ENCODE measurements at regions not wholly inside any gene's neighbourhood (a gene's known extent, or its start where the extent isn't known, plus 50 kb on each side); places are given as distances from the start of the nearest gene placed in this dataset.
"Not testable (repeated sequence)": the region's sequence is repeated elsewhere in the genome, so short reads cannot be mapped to it uniquely, and the experiment has no call there.

- not testable (repeated sequence) for H3K4me3 ChIP-seq (ENCODE audit: low read length); H3K9me3 ChIP-seq (ENCODE audit: insufficient read depth, low read length)
Observed at GRCh38 chr2:91559886-91560614, 2868.6 kb downstream of the RPIA start.

GRCh38 chr2:91562184-91562583 is 2870.7 kb downstream of the RPIA start:
- H3K4me3 ChIP-seq (ENCODE audit: low read length); H3K4me2 ChIP-seq (ENCODE audit: low read length); H3K9ac ChIP-seq (ENCODE audit: low read length); H3K36me3 ChIP-seq (replicated peaks; ENCODE audit: low read depth, low read length); H3K4me1 ChIP-seq (ENCODE audit: low read length); H3K79me2 ChIP-seq (ENCODE audit: low read length); H3K27me3 ChIP-seq (ENCODE audit: low read depth, low read length); H2AFZ ChIP-seq (ENCODE audit: low read depth, low read length); H3K27ac ChIP-seq (ENCODE audit: low read length); H4K20me1 ChIP-seq (ENCODE audit: insufficient read depth, low read length); H3K9me3 ChIP-seq (ENCODE audit: insufficient read depth, low read length): not testable (repeated sequence)

More at GRCh38 chr2:91559886-91560614, 2868.6 kb downstream of the RPIA start:
- H3K27ac ChIP-seq (ENCODE audit: low read length); H3K79me2 ChIP-seq (ENCODE audit: low read length); H3K27me3 ChIP-seq (ENCODE audit: low read depth, low read length); H3K9ac ChIP-seq (ENCODE audit: low read length); H3K4me2 ChIP-seq (ENCODE audit: low read length); H3K4me1 ChIP-seq (ENCODE audit: low read length); H3K36me3 ChIP-seq (replicated peaks; ENCODE audit: low read depth, low read length); H4K20me1 ChIP-seq (ENCODE audit: insufficient read depth, low read length); H2AFZ ChIP-seq (ENCODE audit: low read depth, low read length): not testable (repeated sequence)

GRCh38 chr2:91564700-91565099 is 2873.2 kb downstream of the RPIA start:
- H2AFZ ChIP-seq (ENCODE audit: low read depth, low read length); H3K9me3 ChIP-seq (ENCODE audit: insufficient read depth, low read length); H3K4me1 ChIP-seq (ENCODE audit: low read length); H3K36me3 ChIP-seq (replicated peaks; ENCODE audit: low read depth, low read length); H3K4me2 ChIP-seq (ENCODE audit: low read length); H3K4me3 ChIP-seq (ENCODE audit: low read length); H4K20me1 ChIP-seq (ENCODE audit: insufficient read depth, low read length); H3K27ac ChIP-seq (ENCODE audit: low read length); H3K79me2 ChIP-seq (ENCODE audit: low read length); H3K9ac ChIP-seq (ENCODE audit: low read length); H3K27me3 ChIP-seq (ENCODE audit: low read depth, low read length): not testable (repeated sequence)

GRCh38 chr2:91565689-91566430 is 2874.4 kb downstream of the RPIA start:
- H3K27me3 ChIP-seq (ENCODE audit: low read depth, low read length); H3K4me1 ChIP-seq (ENCODE audit: low read length); H4K20me1 ChIP-seq (ENCODE audit: insufficient read depth, low read length); H3K4me2 ChIP-seq (ENCODE audit: low read length); H3K9me3 ChIP-seq (ENCODE audit: insufficient read depth, low read length); H3K4me3 ChIP-seq (ENCODE audit: low read length); H3K9ac ChIP-seq (ENCODE audit: low read length); H2AFZ ChIP-seq (ENCODE audit: low read depth, low read length); H3K36me3 ChIP-seq (replicated peaks; ENCODE audit: low read depth, low read length); H3K27ac ChIP-seq (ENCODE audit: low read length); H3K79me2 ChIP-seq (ENCODE audit: low read length): not testable (repeated sequence)

- H3K36me3 ChIP-seq (replicated peaks; ENCODE audit: low read depth, low read length); H3K9me3 ChIP-seq (ENCODE audit: insufficient read depth, low read length); H3K27me3 ChIP-seq (ENCODE audit: low read depth, low read length); H3K4me2 ChIP-seq (ENCODE audit: low read length); H2AFZ ChIP-seq (ENCODE audit: low read depth, low read length); H3K9ac ChIP-seq (ENCODE audit: low read length); H3K4me1 ChIP-seq (ENCODE audit: low read length); H4K20me1 ChIP-seq (ENCODE audit: insufficient read depth, low read length); H3K4me3 ChIP-seq (ENCODE audit: low read length); H3K79me2 ChIP-seq (ENCODE audit: low read length); H3K27ac ChIP-seq (ENCODE audit: low read length): not testable (repeated sequence)
Observed at GRCh38 chr2:91566611-91567010, 2875.1 kb downstream of the RPIA start.

GRCh38 chr2:91567546-91568335 is 2876.3 kb downstream of the RPIA start:
- H3K79me2 ChIP-seq (ENCODE audit: low read length); H3K27ac ChIP-seq (ENCODE audit: low read length); H3K36me3 ChIP-seq (replicated peaks; ENCODE audit: low read depth, low read length); H3K4me2 ChIP-seq (ENCODE audit: low read length); H4K20me1 ChIP-seq (ENCODE audit: insufficient read depth, low read length); H3K9me3 ChIP-seq (ENCODE audit: insufficient read depth, low read length); H3K4me3 ChIP-seq (ENCODE audit: low read length); H2AFZ ChIP-seq (ENCODE audit: low read depth, low read length); H3K4me1 ChIP-seq (ENCODE audit: low read length); H3K9ac ChIP-seq (ENCODE audit: low read length); H3K27me3 ChIP-seq (ENCODE audit: low read depth, low read length): not testable (repeated sequence)

GRCh38 chr2:91568391-91569338 is 2877.2 kb downstream of the RPIA start:
- not testable (repeated sequence) for H3K4me1 ChIP-seq (ENCODE audit: low read length); H3K27me3 ChIP-seq (ENCODE audit: low read depth, low read length); H2AFZ ChIP-seq (ENCODE audit: low read depth, low read length); H3K4me3 ChIP-seq (ENCODE audit: low read length); H3K27ac ChIP-seq (ENCODE audit: low read length); H3K4me2 ChIP-seq (ENCODE audit: low read length); H4K20me1 ChIP-seq (ENCODE audit: insufficient read depth, low read length); H3K79me2 ChIP-seq (ENCODE audit: low read length); H3K9ac ChIP-seq (ENCODE audit: low read length); H3K9me3 ChIP-seq (ENCODE audit: insufficient read depth, low read length); H3K36me3 ChIP-seq (replicated peaks; ENCODE audit: low read depth, low read length)

- H3K9me3 ChIP-seq (ENCODE audit: insufficient read depth, low read length); H3K9ac ChIP-seq (ENCODE audit: low read length); H3K27me3 ChIP-seq (ENCODE audit: low read depth, low read length); H3K4me1 ChIP-seq (ENCODE audit: low read length); H4K20me1 ChIP-seq (ENCODE audit: insufficient read depth, low read length); H3K36me3 ChIP-seq (replicated peaks; ENCODE audit: low read depth, low read length); H3K4me2 ChIP-seq (ENCODE audit: low read length); H2AFZ ChIP-seq (ENCODE audit: low read depth, low read length); H3K79me2 ChIP-seq (ENCODE audit: low read length); H3K4me3 ChIP-seq (ENCODE audit: low read length); H3K27ac ChIP-seq (ENCODE audit: low read length): not testable (repeated sequence)
Observed at GRCh38 chr2:91571239-91571923, 2879.9 kb downstream of the RPIA start.

Data from OCI-LY3 (cell line).